Esophagus muscularis mucosa (tissue), 4 donors: ENCODE measurements at regions not wholly inside any gene's neighbourhood (a gene's known extent, or its start where the extent isn't known, plus 50 kb on each side); places are given as distances from the start of the nearest gene placed in this dataset.
A peak's percentile ranks its signal among the peaks of the same experiment; 100 is the strongest.

Experiments used
- DNase-seq: peaks from one replicate; pipeline ENCODE4 v3.0.0-alpha.2; 2017; ENCODE audit errors: extremely low spot score
- H3K27ac ChIP-seq, 4 donors: fragments of 200-600 bp; sonication (generic); replicated peaks in 1 of 4; 1 replicate in 3 of 4; 2 replicates in 1 of 4; pipeline ENCODE4 v1.5.1; 2016 to 2019; ENCODE audit warnings: mild to moderate bottlenecking in 1 of 4
- H3K27me3 ChIP-seq, 4 donors: fragments of 200-600 bp; sonication (generic); one replicate each; pipeline versions ENCODE4 v1.5.1 to v1.6.0; 2016 to 2019
- H3K36me3 ChIP-seq, 4 donors: fragments of 200-600 bp; sonication (generic); one replicate each; pipeline ENCODE4 v1.5.1; 2016 to 2019
- H3K4me1 ChIP-seq, 4 donors: fragments of 200-600 bp; sonication (generic); one replicate each; pipeline ENCODE4 v1.5.1; 2016 to 2019
- H3K4me3 ChIP-seq, 4 donors: fragments of 200-600 bp; sonication (generic); 1 replicate in 2 of 4; 2 replicates in 2 of 4; pipeline ENCODE4 v1.5.1; 2016 to 2019; ENCODE audit warnings: mild to moderate bottlenecking in 4 of 4, moderate library complexity in 1 of 4
- H3K9me3 ChIP-seq, 4 donors: fragments of 200-600 bp; sonication (generic); 1 replicate in 3 of 4; 2 replicates in 1 of 4; pipeline ENCODE4 v1.5.1; 2016 to 2019
- CTCF ChIP-seq, 3 experiments: fragments of 200-600 bp in 2 of 3; fragments of 450-650 bp in 1 of 3; sonication (generic) in 2 of 3; IDR thresholded peaks; one replicate each; pipeline ENCODE4 v1.5.1; 2017 to 2019; ENCODE audit warnings: antibody characterized with exemption in 3 of 3, mild to moderate bottlenecking in 2 of 3, moderate library complexity in 1 of 3
- EP300 ChIP-seq: sonication (generic); formaldehyde crosslinking; IDR thresholded peaks from one replicate; pipeline ENCODE4 v1.6.1; 2017; ENCODE audit warnings: antibody characterized with exemption
- POLR2A ChIP-seq: fragments of 450-650 bp; IDR thresholded peaks from one replicate; pipeline ENCODE4 v1.6.1; 2017; ENCODE audit warnings: antibody characterized with exemption, moderate library complexity, mild to moderate bottlenecking, low read depth
- POLR2AphosphoS5 ChIP-seq, 2 donors: sonication (generic); formaldehyde crosslinking; IDR thresholded peaks; one replicate each; pipeline ENCODE4 v1.6.1; 2017; ENCODE audit warnings: antibody characterized with exemption in 2 of 2
- WGBS: methylation state at CpG from one replicate; pipeline ENCODE4 v1.1.5; 2018; 5-methylcytosine and 5-hydroxymethylcytosine counted together
- intact Hi-C: fragments of 100-400 bp; cut with DNase I; formaldehyde crosslinking; loops from one replicate; pipeline ENCODE4 v1.15.1; 2023

- Histone ChIP-seq H3K4me3 (no peak overlapping the region), H3K27me3 (no peaks in the 10 kb centered on the region), H3K4me1 (peaks cover 39 to 89% (median 81%) of the 10 kb centered on the region in 4 donors), H3K9me3 (no peaks in the 10 kb centered on the region), H3K27ac (no peak overlapping the region), H3K36me3 (no peaks in the 10 kb centered on the region)
- TF ChIP-seq CTCF (IDR thresholded peaks at IDR 0.05) (no peak), POLR2AphosphoS5 (IDR thresholded peaks at IDR 0.05) (no peak), POLR2A (no peak), EP300 (no peak)
- WGBS: 85% methylated on average over 15 of the region's 15 CpGs
- no peak for DNase-seq
- intact Hi-C loops: no loop called here
Observed at GRCh38 chr16:85379041-85380001, 233.8 kb upstream of the GSE1 start.

- Histone ChIP-seq H3K4me3 (no peak overlapping the region), H3K4me1 (peaks cover 39 to 89% (median 85%) of the 10 kb centered on the region in 4 donors), H3K27ac (no peak overlapping the region), H3K9me3 (no peaks in the 10 kb centered on the region), H3K36me3 (no peaks in the 10 kb centered on the region), H3K27me3 (no peaks in the 10 kb centered on the region)
- WGBS: 40% methylated on average over 2 of the region's 2 CpGs
- DNase-seq: no peak
- TF ChIP-seq POLR2AphosphoS5 (IDR thresholded peaks at IDR 0.05) (no peak), POLR2A (no peak), CTCF (IDR thresholded peaks at IDR 0.05) (no peak), EP300 (no peak)
- intact Hi-C loops: no loop called here
Observed at GRCh38 chr16:85380002-85380395, 233.1 kb upstream of the GSE1 start.

GRCh38 chr16:85380905-85381737 is 232.0 kb upstream of the GSE1 start:
- no peaks in the 10 kb centered on the region for H3K36me3 ChIP-seq
- no peak for DNase-seq
- H3K4me3 ChIP-seq: no peak overlapping the region
- 82% methylated on average over 19 of the region's 19 CpGs for WGBS
- H3K27ac ChIP-seq: peak overlapping the region in 3 of 4 donors; percentile 36 to 66 (median 38)
- no peak for TF ChIP-seq POLR2AphosphoS5 (IDR thresholded peaks at IDR 0.05)
- no peak for TF ChIP-seq EP300
- no peak for TF ChIP-seq POLR2A
- no peak for TF ChIP-seq CTCF (IDR thresholded peaks at IDR 0.05)
- peaks cover 36 to 88% (median 85%) of the 10 kb centered on the region in 4 donors for H3K4me1 ChIP-seq
- H3K27me3 ChIP-seq: no peaks in the 10 kb centered on the region
- intact Hi-C loops: no loop called here
- H3K9me3 ChIP-seq: no peaks in the 10 kb centered on the region

- H3K4me3 ChIP-seq: no peak overlapping the region
- WGBS: 61% methylated on average over 14 of the region's 26 CpGs
- H3K27me3 ChIP-seq: no peaks in the 10 kb centered on the region
- no peak for DNase-seq
- peaks cover 28 to 80% (median 77%) of the 10 kb centered on the region in 4 donors for H3K4me1 ChIP-seq
- H3K36me3 ChIP-seq: no peaks in the 10 kb centered on the region
- no peaks in the 10 kb centered on the region for H3K9me3 ChIP-seq
- TF ChIP-seq POLR2A (no peak), EP300 (no peak), POLR2AphosphoS5 (IDR thresholded peaks at IDR 0.05) (no peak), CTCF (IDR thresholded peaks at IDR 0.05) (no peak)
- intact Hi-C loops: no loop called here
- peak overlapping the region in 3 of 4 donors; percentile 36 to 66 (median 38) for H3K27ac ChIP-seq
Observed at GRCh38 chr16:85381738-85382592, 231.2 kb upstream of the GSE1 start.
